Renal pelvis (tissue), 1 donor: ENCODE measurements at regions not wholly inside any gene's neighbourhood (a gene's known extent, or its start where the extent isn't known, plus 50 kb on each side); places are given as distances from the start of the nearest gene placed in this dataset.
"Not testable (repeated sequence)": the region's sequence is repeated elsewhere in the genome, so short reads cannot be mapped to it uniquely, and the experiment has no call there.

ENCODE experiments used
- DNase-seq: peaks from one replicate; pipeline ENCODE4 v3.0.0-alpha.2; 2013

DNA sequence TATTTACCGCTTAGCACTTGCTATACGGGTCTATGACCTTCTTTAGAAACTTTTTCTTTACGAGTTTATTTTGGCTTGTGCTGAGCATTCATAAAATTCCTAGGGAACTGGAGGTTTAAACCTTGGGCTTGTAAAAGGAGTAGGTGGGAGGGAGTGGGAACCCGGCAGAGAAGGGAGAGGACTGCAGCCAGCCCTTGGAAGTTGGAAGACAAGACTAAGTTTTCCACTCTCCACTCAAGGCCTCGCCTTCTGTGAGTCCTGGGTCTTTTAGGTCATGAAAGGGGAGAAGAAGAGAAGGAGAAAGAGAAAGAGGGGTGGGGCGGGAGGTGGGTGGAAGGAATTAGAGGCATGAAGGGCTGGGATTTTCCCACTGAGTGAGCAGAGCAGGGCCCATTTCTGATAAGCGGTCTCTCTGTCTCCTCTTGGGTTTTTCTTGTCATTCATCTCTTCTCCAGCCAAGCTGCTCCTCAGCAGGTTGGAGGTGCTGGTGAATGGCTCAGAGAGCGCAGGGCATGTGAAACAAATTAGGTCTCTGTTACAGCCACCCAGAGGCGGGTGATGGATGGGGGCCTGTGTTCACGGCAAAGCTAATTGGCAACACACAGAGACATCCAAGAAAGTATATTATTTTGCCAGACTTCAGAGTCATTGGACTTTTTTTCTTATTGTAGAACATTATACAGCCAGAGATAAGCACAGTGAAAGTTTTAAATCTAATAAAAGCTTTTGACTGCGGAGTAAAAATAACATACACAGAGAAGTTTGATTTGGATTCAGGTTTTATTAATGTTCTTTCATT, 247.3 kb downstream of the FOXD2 start:
- peak; percentile 67 for DNase-seq

DNA sequence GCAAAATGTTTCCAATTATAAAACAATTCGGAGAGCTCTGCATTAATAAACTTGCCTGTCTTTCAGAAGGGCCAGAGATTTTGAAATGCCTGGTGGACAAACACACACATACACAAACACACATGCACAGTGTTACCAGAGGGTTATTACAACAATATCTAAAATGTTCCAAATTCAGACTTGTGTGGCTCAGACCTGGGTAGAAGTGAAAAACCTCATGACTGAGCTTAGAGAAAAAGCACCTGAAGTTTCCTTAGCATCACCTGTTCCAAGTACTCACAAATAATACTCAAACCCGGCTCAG, 247.9 kb downstream of the FOXD2 start:
- no peak for DNase-seq

DNA sequence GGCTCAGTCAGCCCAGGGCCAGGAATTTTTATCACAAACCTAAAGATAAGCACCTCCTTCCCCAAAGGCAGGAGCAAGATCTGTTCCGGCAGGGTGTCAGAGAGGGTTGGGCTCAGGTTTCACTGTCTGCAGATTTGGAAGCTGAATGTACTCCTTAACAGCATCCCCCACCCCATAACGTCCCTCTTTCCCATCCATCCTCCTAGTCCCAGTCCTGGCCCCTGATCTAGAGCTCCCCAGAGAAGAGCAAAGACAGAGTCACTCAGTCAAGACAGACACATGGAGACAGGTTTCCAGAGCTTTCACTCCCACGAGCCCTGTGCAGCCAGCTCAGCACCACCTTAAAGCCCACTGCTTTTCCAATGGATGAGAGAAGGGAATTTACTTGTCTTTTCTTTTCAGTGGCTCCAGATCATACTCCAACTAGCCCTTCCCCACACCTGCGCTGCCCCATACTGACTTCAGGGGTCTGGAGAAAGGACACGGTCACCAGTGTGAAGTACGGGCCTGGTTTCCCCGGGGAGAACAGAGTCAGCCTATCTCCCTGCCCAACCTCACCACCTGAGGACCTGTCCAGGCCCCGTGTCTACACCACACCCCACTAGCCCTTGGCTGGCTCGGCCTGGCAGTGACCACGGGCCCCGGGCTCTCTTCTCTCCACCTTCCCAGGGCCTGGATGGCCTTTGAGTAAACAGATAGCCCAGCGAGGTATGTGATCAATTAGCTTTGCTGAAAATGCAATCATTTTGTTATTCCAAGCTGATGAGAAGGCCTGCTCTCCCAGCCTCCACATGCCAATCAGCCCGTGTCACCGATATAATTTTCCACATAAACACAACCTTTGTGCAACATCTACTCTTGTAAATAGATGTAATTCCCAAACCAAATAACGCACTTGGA, 249.1 kb downstream of the FOXD2 start:
- no peak for DNase-seq

DNA sequence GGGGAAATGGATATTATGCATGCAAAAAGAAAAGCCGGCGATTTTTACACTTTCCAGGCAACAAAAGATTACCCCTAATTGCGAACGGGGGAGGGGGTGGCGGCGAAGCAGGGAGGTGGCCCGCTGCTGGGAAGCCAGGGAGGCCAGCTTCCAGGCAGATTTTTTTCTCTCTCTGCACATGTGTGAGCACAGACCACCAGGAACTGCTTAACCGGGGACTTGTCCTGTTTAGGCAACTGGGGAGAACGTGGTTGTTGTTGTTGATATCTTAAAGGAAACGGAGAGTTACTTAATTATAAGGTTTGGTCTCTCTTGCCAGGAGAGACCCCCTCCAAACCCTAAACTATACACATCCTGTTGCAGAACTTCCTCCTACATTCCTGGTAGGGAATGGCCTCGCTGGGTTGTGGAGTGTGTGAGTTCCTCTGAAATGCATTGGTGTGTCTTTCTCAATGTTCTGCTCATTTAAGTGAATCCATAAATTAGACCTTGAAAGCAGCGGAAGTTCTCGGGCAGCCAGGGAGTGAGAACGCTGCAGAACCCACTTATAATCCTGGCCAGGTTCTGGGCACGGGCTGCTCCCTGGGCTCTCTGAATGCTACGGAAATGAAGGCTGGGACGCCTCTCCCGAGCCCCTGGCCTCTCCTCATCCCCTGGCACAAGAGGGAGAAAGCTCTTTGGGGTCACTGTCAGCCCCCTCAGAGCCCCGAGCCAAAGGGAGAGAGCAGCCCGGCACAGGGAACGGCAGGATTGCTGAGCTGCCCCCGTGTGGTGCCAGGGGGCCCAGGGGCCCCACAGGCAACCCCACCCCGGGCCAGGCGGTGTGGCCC, 250.0 kb downstream of the FOXD2 start:
- no peak for DNase-seq

DNA sequence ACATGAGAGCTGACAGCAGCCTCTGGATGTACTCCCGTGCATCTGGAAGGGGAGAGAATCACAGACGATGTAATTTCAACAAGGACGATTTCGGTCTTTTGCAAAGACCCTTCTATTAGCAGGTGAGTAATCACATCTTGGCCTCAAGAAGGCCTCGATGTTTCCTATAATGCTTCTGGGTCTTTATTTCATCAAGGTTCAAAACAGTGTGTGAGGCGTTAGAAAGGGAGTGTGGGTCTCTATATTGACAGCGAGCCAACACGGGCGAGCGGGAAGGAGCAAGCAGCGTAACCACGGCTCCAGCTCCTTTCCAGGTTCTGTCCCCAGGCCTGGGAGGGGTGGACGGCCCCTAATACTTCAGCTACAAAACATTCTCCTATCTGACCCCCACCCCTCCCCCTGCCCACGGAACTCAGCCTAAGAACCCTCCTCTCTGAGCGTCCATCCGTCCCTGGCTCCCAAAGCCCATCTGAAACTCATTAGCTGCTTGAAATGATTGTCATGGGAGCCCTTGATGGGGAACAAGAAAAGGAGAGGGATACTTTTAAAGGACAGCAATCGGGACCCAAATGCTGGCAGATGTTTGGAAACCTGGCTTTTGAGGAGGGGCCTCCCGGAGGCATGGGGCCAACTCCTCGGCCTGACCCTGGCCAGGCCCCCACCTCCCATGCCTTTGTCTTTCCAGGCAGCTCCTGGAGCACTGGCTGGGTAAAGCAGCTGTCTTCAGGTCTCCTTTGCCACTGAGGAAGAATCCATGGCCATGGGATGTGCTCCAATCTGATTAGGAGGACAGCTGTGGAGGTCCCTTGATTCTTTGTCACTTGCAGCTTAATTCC, 250.8 kb downstream of the FOXD2 start:
- no peak for DNase-seq

DNA sequence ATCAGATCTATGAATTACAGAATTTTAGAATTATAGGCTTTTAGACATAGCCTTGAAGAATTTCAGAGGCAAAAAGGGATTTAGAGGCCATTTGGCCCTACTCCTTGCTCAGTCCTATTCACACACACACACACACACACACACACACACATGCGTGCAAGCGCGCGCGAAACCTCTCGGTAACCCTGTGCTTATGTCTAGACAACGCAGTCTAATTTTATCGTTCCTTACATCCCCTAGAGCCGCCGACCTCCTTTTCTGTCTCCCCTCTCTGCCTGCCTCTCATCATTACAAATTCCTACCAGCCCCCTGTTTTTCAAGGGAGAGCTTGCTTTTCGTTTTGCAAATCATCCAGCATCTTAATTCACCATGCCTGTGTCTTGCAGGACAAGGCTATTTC, 252.1 kb downstream of the FOXD2 start:
- DNase-seq = no peak

GRCh38 chr1:47690341-47691250, 252.8 kb downstream of the FOXD2 start:
- no peak for DNase-seq

- not testable (repeated sequence) for DNase-seq
Observed at GRCh38 chr1:47691293-47691692, 253.4 kb downstream of the FOXD2 start.

- no peak for DNase-seq
Observed at GRCh38 chr1:47692196-47692595, 254.4 kb downstream of the FOXD2 start.

DNA sequence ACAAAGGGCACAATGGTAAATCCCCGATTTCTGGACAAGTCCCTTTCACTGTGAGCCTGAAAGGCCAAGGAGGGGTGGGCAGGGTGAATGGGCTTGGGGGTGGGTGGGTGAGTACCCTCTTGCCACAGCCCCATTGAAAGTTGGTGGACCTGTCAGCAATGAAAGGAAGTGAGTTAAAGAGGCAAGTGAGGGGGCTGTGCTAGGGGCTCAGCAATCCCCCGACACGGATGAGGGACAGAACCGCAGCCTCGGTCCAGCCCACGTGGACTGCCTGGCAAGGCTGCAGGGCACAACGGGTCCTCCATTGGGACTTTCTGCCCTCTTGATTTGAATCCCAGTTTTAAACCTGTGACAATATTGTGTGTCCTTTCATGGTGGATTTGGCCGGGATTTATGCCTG, 255.3 kb downstream of the FOXD2 start:
- no peak for DNase-seq

GRCh38 chr1:47694011-47694890, 256.4 kb downstream of the FOXD2 start:
- DNase-seq = no peak

DNA sequence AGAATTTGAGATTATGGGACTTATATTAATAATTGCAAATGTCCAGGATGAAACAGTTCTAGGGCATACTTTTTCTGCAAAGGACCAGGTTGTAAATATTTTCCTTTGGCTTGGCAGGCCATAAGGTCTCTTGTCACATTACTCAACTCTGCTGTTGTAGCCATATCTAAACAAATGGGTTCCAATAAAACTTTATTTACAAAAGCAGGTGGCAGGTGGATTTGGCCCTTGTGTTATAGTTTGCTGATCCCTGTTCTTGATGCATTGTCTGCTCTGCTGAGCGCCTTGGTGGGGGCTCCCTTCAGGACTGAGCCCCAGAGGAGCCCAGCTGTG, 258.5 kb downstream of the FOXD2 start:
- DNase-seq = no peak

GRCh38 chr1:47696737-47697441, 259.0 kb downstream of the FOXD2 start:
- no peak for DNase-seq

DNA sequence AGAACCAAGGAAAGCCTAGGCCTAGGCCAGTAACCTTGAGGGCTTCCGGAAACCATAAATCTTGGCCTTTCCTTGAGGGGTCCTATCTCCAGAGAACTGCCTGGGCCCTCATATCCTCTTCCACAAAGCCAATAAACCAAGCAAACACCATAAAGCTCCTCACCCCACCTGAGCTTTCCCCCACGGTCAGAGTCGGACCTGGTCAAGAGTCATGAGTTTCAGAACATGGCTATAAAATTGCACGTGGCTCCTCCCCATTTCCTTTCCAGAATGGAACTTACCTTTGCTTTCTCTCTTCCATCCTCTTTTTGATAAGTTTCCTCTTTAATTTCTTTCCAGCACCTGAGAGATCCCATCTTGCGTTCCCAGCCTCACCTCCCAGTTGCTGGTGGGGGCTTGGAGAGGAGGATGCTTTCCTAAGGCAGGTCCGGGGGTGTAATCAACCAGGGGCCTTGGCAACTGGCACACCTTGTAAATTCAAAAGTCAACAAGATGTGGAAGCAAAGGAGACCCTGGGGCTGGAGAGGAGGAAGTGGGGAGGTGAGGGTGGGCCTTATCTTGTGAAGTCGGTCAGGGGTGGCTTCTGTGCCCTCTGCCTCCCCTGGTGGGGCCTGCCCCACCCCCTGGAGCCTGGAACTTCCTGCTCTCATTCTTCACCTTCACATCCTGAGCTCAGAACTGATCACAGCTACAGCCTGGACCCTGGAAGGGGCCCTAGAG, 259.9 kb downstream of the FOXD2 start:
- DNase-seq = no peak

- no peak for DNase-seq
Observed at GRCh38 chr1:47699492-47700235, 261.8 kb downstream of the FOXD2 start.

- DNase-seq = no peak
Observed at GRCh38 chr1:47701283-47701682, 263.4 kb downstream of the FOXD2 start.
